Astrocyte (in vitro differentiated cells and primary cell): ENCODE measurements at regions not wholly inside any gene's neighbourhood (a gene's known extent, or its start where the extent isn't known, plus 50 kb on each side); places are given as distances from the start of the nearest gene placed in this dataset.

Experiments used
- DNase-seq: peaks from one replicate; pipeline ENCODE4 v3.0.0-alpha.2; 2010; ENCODE audit warnings: low read depth
- FAIRE-seq: peaks from 2 replicates; lab custom pipeline; 2011; peaks lifted over from hg19 to GRCh38; lab: Jason Lieb, UNC
- H2AFZ ChIP-seq: 2 replicates; pipeline ENCODE4 v1.6.0; 2012; ENCODE audit warnings: low read depth, low read length, inconsistent platforms
- H3K27ac ChIP-seq: 2 replicates; pipeline ENCODE4 v1.5.1; 2011; ENCODE audit warnings: low read depth, low read length, inconsistent platforms
- H3K27me3 ChIP-seq: 2 replicates; pipeline ENCODE4 v1.6.0; 2011; ENCODE audit warnings: low read length, inconsistent platforms; ENCODE audit not compliant: insufficient read depth
- H3K36me3 ChIP-seq: 2 replicates; pipeline ENCODE4 v1.5.1; 2011; ENCODE audit warnings: low read length, inconsistent platforms; ENCODE audit not compliant: insufficient read depth
- H3K4me1 ChIP-seq: 2 replicates; pipeline ENCODE4 v1.5.1; 2011; ENCODE audit warnings: low read length, inconsistent platforms; ENCODE audit not compliant: insufficient read depth
- H3K4me2 ChIP-seq: 2 replicates; pipeline ENCODE4 v1.6.0; 2012; ENCODE audit warnings: low read length, inconsistent platforms
- H3K4me3 ChIP-seq: 2 replicates; pipeline ENCODE4 v1.5.1; 2011; ENCODE audit warnings: low read depth, mild to moderate bottlenecking, low read length, inconsistent platforms; ENCODE audit not compliant: insufficient read depth
- H3K79me2 ChIP-seq: 2 replicates; pipeline ENCODE4 v1.6.0; 2012; ENCODE audit warnings: mild to moderate bottlenecking, low read length, inconsistent platforms; ENCODE audit not compliant: insufficient read depth
- H3K9ac ChIP-seq: 2 replicates; pipeline ENCODE4 v1.6.0; 2012; ENCODE audit warnings: mild to moderate bottlenecking, low read length, inconsistent platforms
- H3K9me3 ChIP-seq: 2 replicates; pipeline ENCODE4 v1.5.1; 2012; ENCODE audit warnings: low read depth, mild to moderate bottlenecking, low read length, inconsistent platforms; ENCODE audit not compliant: insufficient read depth
- H4K20me1 ChIP-seq: 2 replicates; pipeline ENCODE4 v1.6.0; 2012; ENCODE audit warnings: low read length, inconsistent platforms; ENCODE audit not compliant: insufficient read depth
- H3K27ac Mint-ChIP-seq: one replicate; pipeline ENCODE4 v1.8.0; 2021; ENCODE audit warnings: mild to moderate bottlenecking, mixed read lengths; ENCODE audit not compliant: unreplicated experiment
- H3K27me3 Mint-ChIP-seq: one replicate; pipeline ENCODE4 v1.8.0; 2021; ENCODE audit warnings: low read depth, mixed read lengths; ENCODE audit not compliant: unreplicated experiment
- H3K36me3 Mint-ChIP-seq: one replicate; pipeline ENCODE4 v1.8.0; 2021; ENCODE audit warnings: low read depth, mixed read lengths; ENCODE audit not compliant: unreplicated experiment
- H3K4me1 Mint-ChIP-seq: one replicate; pipeline ENCODE4 v1.8.0; 2021; ENCODE audit warnings: low read depth, mixed read lengths; ENCODE audit not compliant: unreplicated experiment
- H3K4me3 Mint-ChIP-seq: one replicate; pipeline ENCODE4 v1.8.0; 2021; ENCODE audit warnings: mild to moderate bottlenecking, moderate library complexity, mixed read lengths; ENCODE audit not compliant: unreplicated experiment
- H3K9me3 Mint-ChIP-seq: one replicate; pipeline ENCODE4 v1.8.0; 2021; ENCODE audit warnings: mild to moderate bottlenecking, mixed read lengths; ENCODE audit not compliant: unreplicated experiment
- CTCF ChIP-seq: IDR thresholded peaks from 2 replicates; pipeline ENCODE4 v1.5.1; 2011; ENCODE audit warnings: low read depth, mild to moderate bottlenecking, inconsistent platforms, low read length, moderate library complexity; ENCODE audit not compliant: insufficient read depth
- EZH2 ChIP-seq: IDR thresholded peaks from 2 replicates; pipeline ENCODE4 v1.6.1; 2012; ENCODE audit warnings: mild to moderate bottlenecking, low read length, inconsistent platforms; ENCODE audit not compliant: insufficient read depth

- Histone ChIP-seq H3K4me2 (no peak overlapping the region), H3K27me3 (no peaks in the 10 kb centered on the region), H3K27ac (no peak overlapping the region), H3K4me3 (no peak overlapping the region), H3K9me3 (no peaks in the 10 kb centered on the region), H3K79me2 (no peaks in the 10 kb centered on the region), H2AFZ (no peak overlapping the region), H3K9ac (no peak overlapping the region), H3K4me1 (no peaks in the 10 kb centered on the region), H4K20me1 (no peaks in the 10 kb centered on the region), H3K36me3 (no peaks in the 10 kb centered on the region)
- H3K27me3 Mint-ChIP-seq: no peaks in the 10 kb centered on the region
- no peaks in the 10 kb centered on the region for H3K4me1 Mint-ChIP-seq
- H3K9me3 Mint-ChIP-seq: no peaks in the 10 kb centered on the region
- no peak for FAIRE-seq
- no peak for DNase-seq
- no peak overlapping the region for H3K27ac Mint-ChIP-seq
- no peak overlapping the region for H3K4me3 Mint-ChIP-seq
- no peaks in the 10 kb centered on the region for H3K36me3 Mint-ChIP-seq
- TF ChIP-seq CTCF: no peak
- no peak for TF ChIP-seq EZH2
These were observed 1478.9 kb downstream of the RPA4 start for GRCh38 chrX:98362630-98363029.

- DNase-seq: no peak
These were observed 1488.3 kb downstream of the RPA4 start for GRCh38 chrX:98371994-98372393.

More at GRCh38 chrX:98371994-98372393, 1488.3 kb downstream of the RPA4 start:
- H3K27me3 Mint-ChIP-seq: no peaks in the 10 kb centered on the region
- no peaks in the 10 kb centered on the region for H3K9me3 Mint-ChIP-seq
- H3K27ac Mint-ChIP-seq: no peak overlapping the region
- no peaks in the 10 kb centered on the region for H3K4me1 ChIP-seq
- no peaks in the 10 kb centered on the region for H3K27me3 ChIP-seq
- no peak overlapping the region for H2AFZ ChIP-seq
- H3K36me3 Mint-ChIP-seq: no peaks in the 10 kb centered on the region
- TF ChIP-seq CTCF (no peak), EZH2 (no peak)
- H3K9ac ChIP-seq: no peak overlapping the region
- H3K36me3 ChIP-seq: no peaks in the 10 kb centered on the region
- H3K4me2 ChIP-seq: no peak overlapping the region
- FAIRE-seq: no peak
- H4K20me1 ChIP-seq: no peaks in the 10 kb centered on the region
- H3K9me3 ChIP-seq: no peaks in the 10 kb centered on the region
- H3K79me2 ChIP-seq: no peaks in the 10 kb centered on the region
- H3K4me3 Mint-ChIP-seq: no peak overlapping the region
- H3K4me3 ChIP-seq: no peak overlapping the region
- no peak overlapping the region for H3K27ac ChIP-seq
- no peaks in the 10 kb centered on the region for H3K4me1 Mint-ChIP-seq
